Kidney (tissue), 13 donors: ENCODE measurements at regions not wholly inside any gene's neighbourhood (a gene's known extent, or its start where the extent isn't known, plus 50 kb on each side); places are given as distances from the start of the nearest gene placed in this dataset.

Experiments used
- DNase-seq, 5 donors: peaks; one replicate each; pipeline ENCODE4 v3.0.0-alpha.2; 2013 to 2020
- FAIRE-seq: peaks from 2 replicates; lab custom pipeline; 2012; peaks lifted over from hg19 to GRCh38; lab: Jason Lieb, UNC
- H3K27ac ChIP-seq, 2 donors: one replicate each; pipeline ENCODE4 v1.7.0; 2013; ENCODE audit warnings: low read depth in 2 of 2, low read length in 2 of 2, inconsistent platforms in 1 of 2
- H3K27me3 ChIP-seq: one replicate; pipeline ENCODE4 v1.7.1; 2013; ENCODE audit warnings: low read length, inconsistent platforms; ENCODE audit not compliant: control insufficient read depth, insufficient read depth
- H3K36me3 ChIP-seq, 3 donors: one replicate each; pipeline versions ENCODE4 v1.7.0 to v1.7.1; 2013; ENCODE audit warnings: low read length in 3 of 3, control low read depth in 1 of 3, inconsistent platforms in 1 of 3; ENCODE audit not compliant: insufficient read depth in 3 of 3, control insufficient read depth in 2 of 3
- H3K4me1 ChIP-seq, 3 donors: one replicate each; pipeline versions ENCODE4 v1.7.0 to v1.7.1; 2013; ENCODE audit warnings: low read length in 3 of 3, inconsistent platforms in 1 of 3, low read depth in 1 of 3; ENCODE audit not compliant: control insufficient read depth in 2 of 3, insufficient read depth in 2 of 3
- H3K4me3 ChIP-seq, 3 donors: one replicate each; pipeline versions ENCODE4 v1.7.0 to v1.8.1; 2013; ENCODE audit warnings: low read length in 3 of 3, control low read depth in 1 of 3, inconsistent platforms in 1 of 3
- H3K9ac ChIP-seq, 3 donors: one replicate each; pipeline versions ENCODE4 v1.7.0 to v1.7.1; 2013; ENCODE audit warnings: low read length in 3 of 3, control low read depth in 1 of 3, inconsistent platforms in 1 of 3
- H3K9me3 ChIP-seq, 3 donors: one replicate each; pipeline versions ENCODE4 v1.7.0 to v1.7.1; 2013; ENCODE audit warnings: low read length in 3 of 3, control low read depth in 1 of 3, inconsistent platforms in 1 of 3; ENCODE audit not compliant: control insufficient read depth in 2 of 3, insufficient read depth in 1 of 3
- intact Hi-C: fragments of 100-400 bp; cut with DNase I; formaldehyde crosslinking; loops from one replicate; pipeline ENCODE4 v1.11.1; 2022
- TF ChIP-seq, protein P1 (sequence below): IDR thresholded peaks from 3 replicates; pipeline ENCODE4 v1.5.1; 2012; ENCODE audit warnings: mild to moderate bottlenecking, moderate library complexity, borderline replicate concordance; ENCODE audit not compliant: insufficient read depth; ENCODE audit errors: extremely low read depth
- donor health status: control.
- donor health status: control.
- donor health status: control.
- donor health status: control.
- donor health status: control.
- donor health status: DM: yes; HTN: yes; CAD: no.
- donor health status: Normal renal cell carcinoma (clear cell type).

GRCh38 chr5:19058216-19058615, 929.8 kb downstream of the CDH18 start:
- Histone ChIP-seq H3K9me3 (no peaks in the 10 kb centered on the region), H3K4me3 (no peak overlapping the region), H3K27ac (no peak overlapping the region), H3K4me1 (no peaks in the 10 kb centered on the region), H3K9ac (no peak overlapping the region), H3K27me3 (no peaks in the 10 kb centered on the region), H3K36me3 (no peaks in the 10 kb centered on the region)
- no peak for DNase-seq
- TF ChIP-seq, protein P1, sequence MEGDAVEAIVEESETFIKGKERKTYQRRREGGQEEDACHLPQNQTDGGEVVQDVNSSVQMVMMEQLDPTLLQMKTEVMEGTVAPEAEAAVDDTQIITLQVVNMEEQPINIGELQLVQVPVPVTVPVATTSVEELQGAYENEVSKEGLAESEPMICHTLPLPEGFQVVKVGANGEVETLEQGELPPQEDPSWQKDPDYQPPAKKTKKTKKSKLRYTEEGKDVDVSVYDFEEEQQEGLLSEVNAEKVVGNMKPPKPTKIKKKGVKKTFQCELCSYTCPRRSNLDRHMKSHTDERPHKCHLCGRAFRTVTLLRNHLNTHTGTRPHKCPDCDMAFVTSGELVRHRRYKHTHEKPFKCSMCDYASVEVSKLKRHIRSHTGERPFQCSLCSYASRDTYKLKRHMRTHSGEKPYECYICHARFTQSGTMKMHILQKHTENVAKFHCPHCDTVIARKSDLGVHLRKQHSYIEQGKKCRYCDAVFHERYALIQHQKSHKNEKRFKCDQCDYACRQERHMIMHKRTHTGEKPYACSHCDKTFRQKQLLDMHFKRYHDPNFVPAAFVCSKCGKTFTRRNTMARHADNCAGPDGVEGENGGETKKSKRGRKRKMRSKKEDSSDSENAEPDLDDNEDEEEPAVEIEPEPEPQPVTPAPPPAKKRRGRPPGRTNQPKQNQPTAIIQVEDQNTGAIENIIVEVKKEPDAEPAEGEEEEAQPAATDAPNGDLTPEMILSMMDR = no peak
- intact Hi-C loops = no loop called here
- no peak for FAIRE-seq

DNA sequence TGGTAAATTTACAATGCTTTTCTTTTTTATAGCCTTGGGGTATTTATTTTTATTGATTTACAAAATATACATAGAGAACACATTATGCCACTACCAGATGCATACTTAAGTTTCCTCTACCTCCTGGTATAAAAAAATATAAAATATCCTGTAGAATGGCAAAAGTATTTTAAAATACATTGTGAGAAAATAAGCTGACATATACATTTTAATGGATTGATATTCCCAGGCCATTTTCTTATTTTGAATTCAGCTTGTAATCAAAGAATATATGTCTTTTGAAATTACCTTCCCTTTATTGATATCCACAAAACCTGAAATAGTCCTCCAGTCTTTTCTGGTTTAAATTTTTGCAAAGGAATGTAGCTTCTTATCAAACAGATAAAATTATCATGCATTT, 923.9 kb downstream of the CDH18 start:
- TF ChIP-seq, protein P1 = no peak
- intact Hi-C loops = no loop called here
- FAIRE-seq = no peak
- no peak for DNase-seq
- Histone ChIP-seq H3K36me3 (no peaks in the 10 kb centered on the region), H3K9me3 (no peaks in the 10 kb centered on the region), H3K27ac (no peak overlapping the region), H3K9ac (no peak overlapping the region), H3K4me1 (no peaks in the 10 kb centered on the region), H3K4me3 (no peak overlapping the region), H3K27me3 (no peaks in the 10 kb centered on the region)

- H3K27ac ChIP-seq = no peak overlapping the region
- no peaks in the 10 kb centered on the region for H3K36me3 ChIP-seq
- H3K4me1 ChIP-seq = no peaks in the 10 kb centered on the region
- DNase-seq = no peak
- H3K9ac ChIP-seq = no peak overlapping the region
- FAIRE-seq = no peak
- intact Hi-C loops = no loop called here
- no peaks in the 10 kb centered on the region for H3K27me3 ChIP-seq
- TF ChIP-seq, protein P1 = no peak
- no peak overlapping the region for H3K4me3 ChIP-seq
- H3K9me3 ChIP-seq = no peaks in the 10 kb centered on the region
Measured at GRCh38 chr5:19067741-19068140, 920.3 kb downstream of the CDH18 start.

- intact Hi-C loops = no loop called here
- Histone ChIP-seq H3K4me3 (no peak overlapping the region), H3K27me3 (no peaks in the 10 kb centered on the region), H3K9me3 (no peaks in the 10 kb centered on the region), H3K9ac (no peak overlapping the region), H3K36me3 (no peaks in the 10 kb centered on the region), H3K4me1 (no peaks in the 10 kb centered on the region), H3K27ac (no peak overlapping the region)
- TF ChIP-seq, protein P1 = no peak
- FAIRE-seq (no peak), DNase-seq (no peak)
Measured at GRCh38 chr5:19098434-19098833, 889.6 kb downstream of the CDH18 start.
